Chondrocyte (in vitro differentiated cells): ENCODE measurements at regions not wholly inside any gene's neighbourhood (a gene's known extent, or its start where the extent isn't known, plus 50 kb on each side); places are given as distances from the start of the nearest gene placed in this dataset.
A peak's percentile ranks its signal among the peaks of the same experiment; 100 is the strongest.
"Not testable (repeated sequence)": the region's sequence is repeated elsewhere in the genome, so short reads cannot be mapped to it uniquely, and the experiment has no call there.

Experiments used
- DNase-seq: peaks from one replicate; pipeline ENCODE4 v3.0.0; 2021; ENCODE audit warnings: mixed read lengths, low spot score
- H3K27ac Mint-ChIP-seq: one replicate; pipeline ENCODE4 v1.8.0; 2021; ENCODE audit warnings: mild to moderate bottlenecking, moderate library complexity, mixed read lengths; ENCODE audit not compliant: unreplicated experiment
- H3K27me3 Mint-ChIP-seq: 2 replicates; pipeline ENCODE4 v1.8.0; 2021; ENCODE audit warnings: low read depth, mixed read lengths
- H3K36me3 Mint-ChIP-seq: 2 replicates; pipeline ENCODE4 v1.8.0; 2021; ENCODE audit warnings: low read depth, mixed read lengths
- H3K4me1 Mint-ChIP-seq: 2 replicates; pipeline ENCODE4 v1.8.0; 2021; ENCODE audit warnings: low read depth, mild to moderate bottlenecking, mixed read lengths
- H3K4me3 Mint-ChIP-seq: one replicate; pipeline ENCODE4 v1.8.0; 2021; ENCODE audit warnings: mild to moderate bottlenecking, moderate library complexity, mixed read lengths; ENCODE audit not compliant: unreplicated experiment
- H3K9me3 Mint-ChIP-seq: 2 replicates; pipeline ENCODE4 v1.8.0; 2021; ENCODE audit warnings: low read depth, mixed read lengths
- CTCF ChIP-seq: fragments of 200-600 bp; sonication (generic); IDR thresholded peaks from 2 replicates; pipeline ENCODE4 v1.5.0; 2021; ENCODE audit warnings: antibody characterized with exemption, mild to moderate bottlenecking, moderate library complexity

DNA sequence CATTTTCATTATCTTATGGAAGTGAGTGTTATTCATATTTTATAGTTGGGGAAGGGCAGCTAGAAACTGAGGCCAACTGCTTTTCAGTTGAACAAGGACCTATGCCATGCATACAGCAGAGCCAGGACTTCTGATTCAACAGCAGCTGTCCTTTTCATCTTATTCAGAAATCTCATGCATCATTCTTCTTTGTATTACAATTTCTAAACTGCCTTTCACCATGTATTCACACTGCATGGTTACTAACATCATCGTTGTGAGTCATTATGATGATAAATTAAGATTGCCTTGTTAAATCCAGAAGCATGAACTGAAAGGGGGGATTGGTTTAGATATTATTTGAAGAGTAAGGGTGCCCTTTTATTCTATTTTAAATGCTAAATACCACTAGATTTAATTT, 1470.1 kb upstream of the GOT2 start:
- TF ChIP-seq CTCF = no peak
- no peak overlapping the region for H3K4me3 Mint-ChIP-seq
- no peaks in the 10 kb centered on the region for H3K36me3 Mint-ChIP-seq
- no peak overlapping the region for H3K27ac Mint-ChIP-seq
- DNase-seq = no peak
- peaks cover 8% of the 10 kb centered on the region for H3K27me3 Mint-ChIP-seq
- H3K4me1 Mint-ChIP-seq = no peaks in the 10 kb centered on the region
- no peaks in the 10 kb centered on the region for H3K9me3 Mint-ChIP-seq

DNA sequence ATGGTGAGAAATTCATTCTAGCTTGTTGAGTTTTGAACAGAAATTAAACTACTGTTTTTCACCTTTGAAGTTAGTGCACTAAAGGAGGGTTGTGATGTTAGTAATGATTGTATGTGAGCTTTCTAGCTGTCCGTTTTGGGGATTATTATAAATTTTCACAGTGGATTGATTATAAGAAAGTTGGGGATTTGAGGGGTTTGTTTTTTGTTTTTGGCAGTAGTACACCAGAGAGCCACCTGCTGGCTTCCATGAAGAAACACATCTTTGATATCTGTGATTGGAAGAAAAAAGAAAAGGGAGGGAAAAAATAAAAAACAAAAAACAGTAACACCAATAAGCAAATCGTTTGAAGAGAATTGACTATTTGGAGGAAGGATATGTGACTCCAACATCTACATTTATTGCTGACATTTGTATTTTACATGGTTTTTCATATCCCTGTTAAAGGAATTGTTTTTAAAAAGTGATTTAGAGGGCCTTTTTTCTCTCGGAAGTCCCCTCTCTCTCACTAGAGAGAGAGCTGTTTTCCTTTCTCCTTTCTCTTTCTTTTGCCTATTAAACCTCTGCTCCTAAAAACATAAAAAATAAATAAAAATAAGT, 1469.5 kb upstream of the GOT2 start:
- H3K27me3 Mint-ChIP-seq = peaks cover 8% of the 10 kb centered on the region
- no peak overlapping the region for H3K4me3 Mint-ChIP-seq
- no peak for DNase-seq
- H3K4me1 Mint-ChIP-seq = no peaks in the 10 kb centered on the region
- peak; percentile 87 for TF ChIP-seq CTCF
- H3K36me3 Mint-ChIP-seq = no peaks in the 10 kb centered on the region
- no peak overlapping the region for H3K27ac Mint-ChIP-seq
- no peaks in the 10 kb centered on the region for H3K9me3 Mint-ChIP-seq

GRCh38 chr16:60200729-60201128, 1466.6 kb upstream of the GOT2 start:
- H3K27ac Mint-ChIP-seq, H3K4me1 Mint-ChIP-seq, DNase-seq, H3K4me3 Mint-ChIP-seq, H3K9me3 Mint-ChIP-seq, H3K36me3 Mint-ChIP-seq, H3K27me3 Mint-ChIP-seq: not testable (repeated sequence)

DNA sequence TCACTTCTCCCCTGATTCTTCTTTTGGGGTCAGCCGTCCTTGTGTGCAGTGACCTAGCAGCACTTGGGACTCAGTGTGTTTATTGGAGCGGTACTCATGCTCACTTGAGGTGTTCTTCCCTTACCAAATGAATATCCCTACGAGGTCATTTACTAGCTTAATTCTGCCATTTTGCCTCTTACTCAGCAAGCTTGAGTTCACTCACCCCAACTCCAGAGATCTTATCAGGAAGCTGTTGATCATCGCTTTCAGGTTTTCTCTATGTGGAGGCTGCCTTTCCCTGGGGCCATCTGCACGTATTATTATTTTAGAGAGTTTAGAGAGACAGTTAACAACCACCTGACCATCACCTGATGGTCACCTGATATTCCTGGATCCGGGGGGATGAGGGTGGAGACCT, 1466.0 kb upstream of the GOT2 start:
- Mint-ChIP-seq H3K9me3 (no peaks in the 10 kb centered on the region), H3K27ac (no peak overlapping the region), H3K4me3 (no peak overlapping the region), H3K36me3 (no peaks in the 10 kb centered on the region), H3K27me3 (no peaks in the 10 kb centered on the region), H3K4me1 (no peaks in the 10 kb centered on the region)
- TF ChIP-seq CTCF = no peak
- no peak for DNase-seq

GRCh38 chr16:60199150-60199549, 1465.0 kb upstream of the GOT2 start:
- Mint-ChIP-seq H3K4me1 (no peaks in the 10 kb centered on the region), H3K27me3 (no peaks in the 10 kb centered on the region), H3K9me3 (no peaks in the 10 kb centered on the region), H3K36me3 (no peaks in the 10 kb centered on the region), H3K4me3 (no peak overlapping the region), H3K27ac (no peak overlapping the region)
- no peak for TF ChIP-seq CTCF
- DNase-seq = no peak

DNA sequence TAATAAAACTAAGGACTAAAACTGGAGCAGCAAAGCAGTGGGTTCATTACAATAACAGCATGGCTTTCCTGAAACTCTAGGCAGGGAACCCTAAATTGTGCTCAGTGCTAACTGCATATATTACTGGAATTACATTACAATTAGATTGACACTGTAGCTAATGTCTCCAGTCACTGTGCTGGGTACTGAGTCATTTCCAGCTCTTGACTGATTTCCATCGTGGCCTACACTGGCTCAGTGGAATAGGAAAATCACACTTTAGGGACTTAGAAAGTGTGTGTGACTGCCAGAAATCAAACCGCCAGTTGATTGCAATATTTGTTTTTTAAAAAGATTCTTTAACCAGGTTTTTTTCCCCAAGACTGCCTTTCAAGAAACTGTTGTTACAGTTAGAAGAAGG, 1447.4 kb upstream of the GOT2 start:
- H3K4me3 Mint-ChIP-seq = no peak overlapping the region
- peaks cover 1% of the 10 kb centered on the region for H3K27me3 Mint-ChIP-seq
- H3K4me1 Mint-ChIP-seq = no peaks in the 10 kb centered on the region
- DNase-seq = no peak
- no peak for TF ChIP-seq CTCF
- no peak overlapping the region for H3K27ac Mint-ChIP-seq
- no peaks in the 10 kb centered on the region for H3K36me3 Mint-ChIP-seq
- H3K9me3 Mint-ChIP-seq = no peaks in the 10 kb centered on the region
